Putamen (tissue), 1 donor: ENCODE measurements at regions not wholly inside any gene's neighbourhood (a gene's known extent, or its start where the extent isn't known, plus 50 kb on each side); places are given as distances from the start of the nearest gene placed in this dataset.

Experiments used
- DNase-seq: peaks from one replicate; pipeline ENCODE4 v3.0.0-alpha.2; 2016; ENCODE audit warnings: low spot score

- no peak for DNase-seq
These were observed 523.7 kb downstream of the NR2F1-AS1 start for GRCh38 chr5:93057311-93057710.

GRCh38 chr5:93055971-93056370 is 525.0 kb downstream of the NR2F1-AS1 start:
- DNase-seq: no peak

- DNase-seq: no peak
These were observed 525.5 kb downstream of the NR2F1-AS1 start for GRCh38 chr5:93055561-93055960.

GRCh38 chr5:93054424-93055163 is 526.4 kb downstream of the NR2F1-AS1 start:
- no peak for DNase-seq

- no peak for DNase-seq
These were observed 527.2 kb downstream of the NR2F1-AS1 start for GRCh38 chr5:93053825-93054224.

- DNase-seq: no peak
These were observed 532.2 kb downstream of the NR2F1-AS1 start for GRCh38 chr5:93048858-93049257.

- no peak for DNase-seq
These were observed 536.0 kb downstream of the NR2F1-AS1 start for GRCh38 chr5:93044859-93045666.

- DNase-seq: no peak
These were observed 541.1 kb downstream of the NR2F1-AS1 start for GRCh38 chr5:93039888-93040287.

GRCh38 chr5:93034621-93035590 is 546.1 kb downstream of the NR2F1-AS1 start:
- DNase-seq: no peak

- DNase-seq: no peak
These were observed 558.1 kb downstream of the NR2F1-AS1 start for GRCh38 chr5:93022796-93023447.

GRCh38 chr5:93022211-93022610 is 558.8 kb downstream of the NR2F1-AS1 start:
- DNase-seq: no peak

GRCh38 chr5:93019896-93020295 is 561.1 kb downstream of the NR2F1-AS1 start:
- DNase-seq: no peak

- no peak for DNase-seq
These were observed 562.6 kb downstream of the NR2F1-AS1 start for GRCh38 chr5:93018461-93018860.

GRCh38 chr5:93017849-93018248 is 563.2 kb downstream of the NR2F1-AS1 start:
- no peak for DNase-seq

- no peak for DNase-seq
These were observed 563.6 kb downstream of the NR2F1-AS1 start for GRCh38 chr5:93017376-93017775.

GRCh38 chr5:93010616-93011015 is 570.4 kb downstream of the NR2F1-AS1 start:
- DNase-seq: no peak

- no peak for DNase-seq
These were observed 571.0 kb downstream of the NR2F1-AS1 start for GRCh38 chr5:93010037-93010436.

- no peak for DNase-seq
These were observed 572.4 kb downstream of the NR2F1-AS1 start for GRCh38 chr5:93008502-93009207.

GRCh38 chr5:93006915-93007314 is 574.1 kb downstream of the NR2F1-AS1 start:
- no peak for DNase-seq

- no peak for DNase-seq
These were observed 582.6 kb downstream of the NR2F1-AS1 start for GRCh38 chr5:92998456-92998855.

- DNase-seq: no peak
These were observed 586.6 kb downstream of the NR2F1-AS1 start for GRCh38 chr5:92994392-92994791.
